T47D (cell line): ENCODE measurements at regions not wholly inside any gene's neighbourhood (a gene's known extent, or its start where the extent isn't known, plus 50 kb on each side); places are given as distances from the start of the nearest gene placed in this dataset.
A peak's percentile ranks its signal among the peaks of the same experiment; 100 is the strongest.

Source experiments
- DNase-seq, 2 experiments: peaks; one replicate each; pipeline versions ENCODE4 v3.0.0 to v3.0.0-alpha.2; 2011 to 2012; ENCODE audit warnings: low read depth in 1 of 2, low spot score in 1 of 2
- JUND ChIP-seq: IDR thresholded peaks from 2 replicates; pipeline ENCODE4 v1.6.1; 2012; ENCODE audit warnings: low read depth
- in situ Hi-C: cut with HindIII; loops from 2 replicates; pipeline ENCODE4 v1.10.0; 2016; ENCODE audit warnings: low sequenced_read_pairs, low pct_unique_long_range_greater_than_20kb

GRCh38 chr2:199707593-199708185 lies 143.3 kb downstream of the FTCDNL1 start:
- DNase-seq, result no peak
- in situ Hi-C loops, result no loop called here
- no peak for TF ChIP-seq JUND

- DNase-seq, result no peak
- in situ Hi-C loops, result no loop called here
- TF ChIP-seq JUND, result no peak
Measured at GRCh38 chr2:199705538-199705937, 145.5 kb downstream of the FTCDNL1 start.

- in situ Hi-C loops, result no loop called here
- TF ChIP-seq JUND, result no peak
Measured at GRCh38 chr2:199704358-199705238, 146.4 kb downstream of the FTCDNL1 start.

GRCh38 chr2:199703199-199703598 lies 147.8 kb downstream of the FTCDNL1 start:
- TF ChIP-seq JUND, result no peak
- in situ Hi-C loops, result no loop called here
- DNase-seq, result no peak

More at GRCh38 chr2:199704358-199705238, 146.4 kb downstream of the FTCDNL1 start:
- DNase-seq, result peak; percentile 28 to 53

- no peak for TF ChIP-seq JUND
- in situ Hi-C loops, result no loop called here
Measured at GRCh38 chr2:199697469-199697868, 153.5 kb downstream of the FTCDNL1 start.

GRCh38 chr2:199696048-199696447 lies 154.9 kb downstream of the FTCDNL1 start:
- no peak for TF ChIP-seq JUND
- no peak for DNase-seq
- in situ Hi-C loops, result no loop called here

More at GRCh38 chr2:199697469-199697868, 153.5 kb downstream of the FTCDNL1 start:
- no peak for DNase-seq

GRCh38 chr2:199693861-199694260 lies 157.1 kb downstream of the FTCDNL1 start:
- in situ Hi-C loops, result no loop called here
- no peak for DNase-seq
- no peak for TF ChIP-seq JUND

GRCh38 chr2:199692489-199692888 lies 158.5 kb downstream of the FTCDNL1 start:
- TF ChIP-seq JUND, result no peak
- peak; percentile 2 to 66 for DNase-seq
- in situ Hi-C loops, result no loop called here

GRCh38 chr2:199690225-199690624 lies 160.8 kb downstream of the FTCDNL1 start:
- in situ Hi-C loops, result no loop called here
- TF ChIP-seq JUND, result no peak
- no peak for DNase-seq

GRCh38 chr2:199685669-199686068 lies 165.3 kb downstream of the FTCDNL1 start:
- no peak for TF ChIP-seq JUND
- DNase-seq, result no peak
- in situ Hi-C loops, result no loop called here

GRCh38 chr2:199684832-199685231 lies 166.2 kb downstream of the FTCDNL1 start:
- DNase-seq, result no peak
- in situ Hi-C loops, result no loop called here
- no peak for TF ChIP-seq JUND

GRCh38 chr2:199684168-199684567 lies 166.8 kb downstream of the FTCDNL1 start:
- in situ Hi-C loops, result no loop called here
- DNase-seq, result no peak
- no peak for TF ChIP-seq JUND

GRCh38 chr2:199682001-199682400 lies 169.0 kb downstream of the FTCDNL1 start:
- DNase-seq, result no peak
- no peak for TF ChIP-seq JUND
- in situ Hi-C loops, result no loop called here
